H1 (cell line): ENCODE measurements at regions not wholly inside any gene's neighbourhood (a gene's known extent, or its start where the extent isn't known, plus 50 kb on each side); places are given as distances from the start of the nearest gene placed in this dataset.

Experiments used
- USF2 ChIP-seq: IDR thresholded peaks from 2 replicates; pipeline ENCODE4 v1.6.1; 2011; ENCODE audit warnings: low read length, improper control_type of control experiment

GRCh38 chr1:30043731-30044408 is 679.5 kb downstream of the MATN1 start (continued):
- TF ChIP-seq USF2, result no peak
